NCI-H460 (cell line): ENCODE measurements at regions not wholly inside any gene's neighbourhood (a gene's known extent, or its start where the extent isn't known, plus 50 kb on each side); places are given as distances from the start of the nearest gene placed in this dataset.
"Not testable (repeated sequence)": the region's sequence is repeated elsewhere in the genome, so short reads cannot be mapped to it uniquely, and the experiment has no call there.

Experiments used
- DNase-seq: peaks from one replicate; pipeline ENCODE4 v3.0.0-alpha.2; 2016; ENCODE audit warnings: low read depth; ENCODE audit errors: extremely low read depth

GRCh38 chrX:56125946-56126345, 106.2 kb upstream of the KLF8 start:
- no peak for DNase-seq

GRCh38 chrX:56130031-56130430, 102.1 kb upstream of the KLF8 start:
- no peak for DNase-seq

DNA sequence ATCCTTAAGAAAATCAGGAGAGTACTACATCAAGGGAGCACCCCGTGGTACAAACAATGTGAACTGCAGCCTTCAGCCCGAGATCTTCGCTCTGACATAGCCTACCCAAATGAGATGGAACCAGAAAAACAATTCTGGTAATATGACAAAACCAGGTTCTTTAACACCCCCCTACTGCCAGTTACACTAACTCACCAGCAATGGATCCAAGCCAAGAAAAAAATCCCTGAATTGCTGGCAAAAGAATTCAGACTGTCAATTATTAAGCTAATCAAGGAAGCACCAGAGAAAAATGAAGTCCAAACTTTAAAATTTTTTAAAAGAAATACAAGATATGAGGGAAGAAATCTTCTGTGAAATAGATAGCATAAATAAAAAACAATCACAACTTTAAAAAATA, 101.7 kb upstream of the KLF8 start:
- no peak for DNase-seq

- not testable (repeated sequence) for DNase-seq
These were observed 68.0 kb upstream of the KLF8 start for GRCh38 chrX:56164135-56164534.
